Stimulated activated naive CD8-positive, alpha-beta T cell treated with anti-CD3 and anti-CD28 coated beads, Interleukin-15, amount 100 ng/mL, for 72 hours (primary cell): ENCODE measurements at regions not wholly inside any gene's neighbourhood (a gene's known extent, or its start where the extent isn't known, plus 50 kb on each side); places are given as distances from the start of the nearest gene placed in this dataset.

Experiments used
- ATAC-seq: fragments of 150-1000 bp; cut with Tn5 transposase; 2 replicates; pipeline ENCODE4 v1.10.0; 2021; ENCODE audit warnings: mild to moderate bottlenecking, moderate library complexity
- DNase-seq, 2 donors: peaks; one replicate each; pipeline ENCODE4 v3.0.0; 2021 to 2022
- H3K27ac Mint-ChIP-seq, 2 donors: one replicate each; pipeline ENCODE4 v1.8.0; 2022; ENCODE audit warnings: mild to moderate bottlenecking in 2 of 2, mixed read lengths in 2 of 2, moderate library complexity in 2 of 2
- H3K27me3 Mint-ChIP-seq: one replicate; pipeline ENCODE4 v1.8.0; 2022; ENCODE audit warnings: mixed read lengths
- H3K4me1 Mint-ChIP-seq: one replicate; pipeline ENCODE4 v1.8.0; 2022; ENCODE audit warnings: mild to moderate bottlenecking, mixed read lengths
- H3K4me3 Mint-ChIP-seq, 2 donors: one replicate each; pipeline ENCODE4 v1.8.0; 2022; ENCODE audit warnings: mild to moderate bottlenecking in 2 of 2, mixed read lengths in 2 of 2, moderate library complexity in 1 of 2
- H3K9me3 Mint-ChIP-seq, 2 donors: one replicate each; pipeline ENCODE4 v1.8.0; 2022; ENCODE audit warnings: mixed read lengths in 2 of 2

- no peak for ATAC-seq
- Mint-ChIP-seq H3K4me3 (no peak overlapping the region), H3K9me3 (no peaks in the 10 kb centered on the region), H3K4me1 (no peaks in the 10 kb centered on the region), H3K27ac (peak overlapping the region; percentile 14 to 40), H3K27me3 (no peaks in the 10 kb centered on the region)
- no peak for DNase-seq
These were observed 247.3 kb downstream of the SPATA18 start for GRCh38 chr4:52298444-52298843.

GRCh38 chr4:52299120-52299519 is 248.0 kb downstream of the SPATA18 start:
- Mint-ChIP-seq H3K4me1 (no peaks in the 10 kb centered on the region), H3K27me3 (no peaks in the 10 kb centered on the region), H3K4me3 (no peak overlapping the region), H3K9me3 (no peaks in the 10 kb centered on the region), H3K27ac (no peak overlapping the region)
- no peak for DNase-seq
- no peak for ATAC-seq

GRCh38 chr4:52311464-52312125 is 260.5 kb downstream of the SPATA18 start:
- DNase-seq (no peak), ATAC-seq (no peak)
- Mint-ChIP-seq H3K4me3 (no peak overlapping the region), H3K9me3 (peaks cover 0 to 9% of the 10 kb centered on the region in 2 donors), H3K4me1 (no peaks in the 10 kb centered on the region), H3K27me3 (peaks cover 10% of the 10 kb centered on the region), H3K27ac (no peak overlapping the region)

- Mint-ChIP-seq H3K9me3 (peaks cover 0 to 4% of the 10 kb centered on the region in 2 donors), H3K27ac (no peak overlapping the region), H3K27me3 (peaks cover 10% of the 10 kb centered on the region), H3K4me1 (no peaks in the 10 kb centered on the region), H3K4me3 (no peak overlapping the region)
- DNase-seq (no peak), ATAC-seq (no peak)
These were observed 261.6 kb downstream of the SPATA18 start for GRCh38 chr4:52312722-52313121.

GRCh38 chr4:52317361-52317879 is 266.3 kb downstream of the SPATA18 start:
- Mint-ChIP-seq H3K27me3 (peaks cover 7% of the 10 kb centered on the region), H3K27ac (no peak overlapping the region), H3K4me3 (no peak overlapping the region), H3K4me1 (no peaks in the 10 kb centered on the region), H3K9me3 (peaks cover 0 to under 1% of the 10 kb centered on the region in 2 donors)
- no peak for ATAC-seq
- no peak for DNase-seq

- Mint-ChIP-seq H3K27ac (no peak overlapping the region), H3K4me1 (no peaks in the 10 kb centered on the region), H3K4me3 (no peak overlapping the region), H3K27me3 (peaks cover 1% of the 10 kb centered on the region), H3K9me3 (peaks cover 0 to 6% of the 10 kb centered on the region in 2 donors)
- ATAC-seq (no peak), DNase-seq (no peak)
These were observed 266.9 kb downstream of the SPATA18 start for GRCh38 chr4:52317981-52318380.

- ATAC-seq: no peak
- no peak overlapping the region for H3K4me3 Mint-ChIP-seq
- no peaks in the 10 kb centered on the region for H3K4me1 Mint-ChIP-seq
- no peaks in the 10 kb centered on the region for H3K27me3 Mint-ChIP-seq
- DNase-seq: no peak
- H3K27ac Mint-ChIP-seq: no peak overlapping the region
- H3K9me3 Mint-ChIP-seq: peaks cover 14 to 58% of the 10 kb centered on the region in 2 donors
These were observed 278.8 kb downstream of the SPATA18 start for GRCh38 chr4:52329894-52330293.

- H3K27ac Mint-ChIP-seq: no peak overlapping the region
- ATAC-seq: no peak
- no peaks in the 10 kb centered on the region for H3K4me1 Mint-ChIP-seq
- peaks cover 0 to 7% of the 10 kb centered on the region in 2 donors for H3K9me3 Mint-ChIP-seq
- no peaks in the 10 kb centered on the region for H3K27me3 Mint-ChIP-seq
- no peak overlapping the region for H3K4me3 Mint-ChIP-seq
- no peak for DNase-seq
These were observed 292.5 kb downstream of the SPATA18 start for GRCh38 chr4:52343595-52343994.

GRCh38 chr4:52350926-52351325 is 299.8 kb downstream of the SPATA18 start:
- Mint-ChIP-seq H3K4me3 (no peak overlapping the region), H3K27ac (no peak overlapping the region), H3K4me1 (no peaks in the 10 kb centered on the region), H3K9me3 (peaks cover 4 to 11% of the 10 kb centered on the region in 2 donors), H3K27me3 (no peaks in the 10 kb centered on the region)
- no peak for ATAC-seq
- no peak for DNase-seq

GRCh38 chr4:52358366-52358765 is 300.7 kb downstream of the USP46 start:
- Mint-ChIP-seq H3K4me1 (no peaks in the 10 kb centered on the region), H3K4me3 (no peak overlapping the region), H3K27ac (no peak overlapping the region), H3K9me3 (peaks cover 0 to 4% of the 10 kb centered on the region in 2 donors), H3K27me3 (no peaks in the 10 kb centered on the region)
- ATAC-seq: no peak
- no peak for DNase-seq

- H3K27ac Mint-ChIP-seq: no peak overlapping the region
These were observed 300.2 kb downstream of the USP46 start for GRCh38 chr4:52358883-52359321.

GRCh38 chr4:52366191-52366590 is 292.9 kb downstream of the USP46 start:
- H3K4me3 Mint-ChIP-seq: no peak overlapping the region
- ATAC-seq (no peak), DNase-seq (no peak)
- H3K27ac Mint-ChIP-seq: no peak overlapping the region
- no peaks in the 10 kb centered on the region for H3K9me3 Mint-ChIP-seq
- no peaks in the 10 kb centered on the region for H3K4me1 Mint-ChIP-seq
- H3K27me3 Mint-ChIP-seq: no peaks in the 10 kb centered on the region

More at GRCh38 chr4:52358883-52359321, 300.2 kb downstream of the USP46 start:
- H3K4me3 Mint-ChIP-seq: no peak overlapping the region
- ATAC-seq: no peak
- no peaks in the 10 kb centered on the region for H3K4me1 Mint-ChIP-seq
- H3K9me3 Mint-ChIP-seq: peaks cover 0 to 4% of the 10 kb centered on the region in 2 donors
- no peak for DNase-seq
- no peaks in the 10 kb centered on the region for H3K27me3 Mint-ChIP-seq

- ATAC-seq (no peak), DNase-seq (no peak)
- H3K9me3 Mint-ChIP-seq: no peaks in the 10 kb centered on the region
- no peaks in the 10 kb centered on the region for H3K27me3 Mint-ChIP-seq
- H3K4me1 Mint-ChIP-seq: no peaks in the 10 kb centered on the region
- H3K4me3 Mint-ChIP-seq: no peak overlapping the region
- no peak overlapping the region for H3K27ac Mint-ChIP-seq
These were observed 292.5 kb downstream of the USP46 start for GRCh38 chr4:52366621-52367020.

- no peak for ATAC-seq
- Mint-ChIP-seq H3K4me3 (no peak overlapping the region), H3K27ac (no peak overlapping the region), H3K4me1 (no peaks in the 10 kb centered on the region), H3K9me3 (no peaks in the 10 kb centered on the region), H3K27me3 (no peaks in the 10 kb centered on the region)
- DNase-seq: no peak
These were observed 291.7 kb downstream of the USP46 start for GRCh38 chr4:52367282-52367830.

- ATAC-seq (no peak), DNase-seq (no peak)
- Mint-ChIP-seq H3K27ac (no peak overlapping the region), H3K4me1 (no peaks in the 10 kb centered on the region), H3K9me3 (no peaks in the 10 kb centered on the region), H3K4me3 (no peak overlapping the region), H3K27me3 (no peaks in the 10 kb centered on the region)
These were observed 290.2 kb downstream of the USP46 start for GRCh38 chr4:52368895-52369294.

GRCh38 chr4:52369649-52370048 is 289.5 kb downstream of the USP46 start:
- Mint-ChIP-seq H3K27ac (no peak overlapping the region), H3K4me1 (no peaks in the 10 kb centered on the region), H3K9me3 (no peaks in the 10 kb centered on the region), H3K4me3 (no peak overlapping the region), H3K27me3 (no peaks in the 10 kb centered on the region)
- ATAC-seq (no peak), DNase-seq (no peak)
